NCI-H1417 (cell line): ENCODE measurements at regions not wholly inside any gene's neighbourhood (a gene's known extent, or its start where the extent isn't known, plus 50 kb on each side); places are given as distances from the start of the nearest gene placed in this dataset.

ENCODE experiments used
- DNase-seq, 3 experiments: peaks; one replicate each; lab custom pipeline; 2025; lab: John Stamatoyannopoulos, UW

DNA sequence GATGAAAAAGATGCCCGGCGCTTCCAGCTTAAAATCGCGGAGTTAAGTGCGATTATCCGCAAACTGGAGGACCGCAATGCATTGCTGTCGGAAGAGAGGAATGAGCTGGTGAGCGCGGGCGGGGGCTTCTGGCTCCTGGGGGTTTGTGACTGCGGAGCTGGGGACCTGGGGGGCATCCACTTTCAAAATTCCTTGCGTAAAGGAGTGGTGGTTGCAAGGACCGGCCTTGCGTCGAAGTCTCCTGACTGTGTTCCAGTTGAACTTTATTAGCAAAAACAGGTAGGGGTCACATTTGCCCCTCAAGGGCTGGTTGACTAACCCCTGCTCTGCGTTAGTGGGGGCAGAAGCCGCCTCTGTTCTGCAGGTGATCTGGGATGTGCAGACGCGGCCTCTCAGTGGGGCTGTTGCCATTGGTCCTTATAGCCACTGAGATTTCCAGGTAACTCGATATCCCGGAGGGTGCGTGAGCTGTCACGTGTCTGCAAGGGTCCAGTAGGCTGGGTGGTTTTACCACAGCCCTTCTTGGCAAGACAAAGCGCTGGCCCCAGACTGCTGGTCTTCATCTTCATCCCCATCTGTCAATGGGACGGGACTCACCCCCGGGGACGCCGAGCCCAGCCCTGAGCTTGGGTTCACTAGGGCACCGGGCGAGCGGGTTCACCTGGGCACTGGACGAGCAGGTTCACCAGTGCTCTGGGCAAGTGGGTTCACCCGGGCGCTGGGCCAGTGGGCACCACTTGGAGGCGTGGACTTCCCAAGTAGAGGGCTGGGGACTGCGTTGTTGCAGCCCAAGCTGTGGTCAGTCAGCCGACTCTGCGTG lies 51.5 kb upstream of the DPYSL4 start:
- DNase-seq, result no peak

DNA sequence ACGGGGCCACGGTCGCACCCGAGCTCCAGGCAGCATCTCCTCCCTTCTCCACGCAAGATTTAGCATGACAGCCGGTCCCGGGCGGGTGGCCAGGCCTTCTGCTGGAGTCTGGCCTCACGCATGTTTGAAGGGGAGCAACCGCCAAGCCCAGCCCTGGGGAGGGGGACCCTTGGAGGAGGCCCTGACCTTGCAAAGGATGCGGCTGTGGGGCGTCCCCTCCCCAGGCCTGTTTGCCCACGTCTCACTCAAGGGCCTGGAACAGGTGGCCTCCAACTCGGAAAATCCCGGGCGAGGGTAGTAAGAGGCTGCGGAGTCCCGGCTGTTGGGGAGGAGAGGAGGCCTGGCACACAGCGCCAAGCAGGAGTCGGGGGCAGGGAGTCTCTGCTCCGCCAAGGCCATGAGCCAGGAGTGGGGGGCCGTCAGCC lies 50.6 kb upstream of the DPYSL4 start:
- no peak for DNase-seq

DNA sequence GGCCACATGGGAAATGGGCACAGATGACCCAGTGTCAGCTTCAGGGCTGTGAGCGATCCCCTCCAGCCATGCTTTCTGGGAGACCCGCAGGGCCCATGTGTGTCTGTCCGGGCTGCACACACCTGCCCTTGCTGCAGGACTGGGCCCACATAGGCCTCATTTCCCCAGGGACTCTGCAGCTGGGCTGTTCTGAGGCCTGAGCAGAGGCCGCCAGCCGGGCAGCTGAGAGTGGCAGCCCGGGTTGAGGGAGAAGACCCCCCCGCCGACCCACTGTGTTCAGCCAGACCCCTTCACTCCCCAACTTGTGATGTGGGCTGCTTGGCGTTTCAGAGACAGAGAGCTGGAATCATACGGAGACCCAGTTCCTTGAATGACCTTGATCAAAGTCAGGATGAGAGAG lies 50.1 kb upstream of the DPYSL4 start:
- no peak for DNase-seq
